ENCODE measurements at regions not wholly inside any gene's neighbourhood (a gene's known extent, or its start where the extent isn't known, plus 50 kb on each side); places are given as distances from the start of the nearest gene placed in this dataset.

DNA sequence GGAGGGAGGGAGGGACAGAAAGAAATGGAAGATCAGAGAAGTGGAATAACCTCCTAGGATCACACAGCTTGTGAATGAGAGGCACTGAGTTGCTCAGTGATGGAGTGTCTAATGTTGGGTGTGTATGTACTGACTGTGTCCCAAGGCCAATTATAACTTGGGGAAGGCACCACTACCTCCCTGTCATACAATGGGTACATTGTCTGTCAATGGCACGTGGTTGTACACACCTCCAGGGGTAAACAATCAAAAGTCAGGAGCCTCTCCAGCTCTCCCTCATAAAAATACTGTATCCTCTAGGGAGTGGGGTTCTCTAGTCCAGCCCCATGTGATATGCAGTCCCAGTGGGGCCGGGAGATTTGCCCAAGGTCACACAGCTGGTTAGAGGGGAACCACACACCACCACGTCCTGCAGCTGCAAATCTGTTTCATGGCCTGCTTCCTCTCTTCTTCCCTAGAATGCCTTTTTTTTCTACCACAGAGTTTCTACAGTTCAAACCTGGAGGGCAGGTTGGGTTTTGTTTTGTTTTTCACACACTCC lies 112.5 kb downstream of the SNX5 start:
- Histone ChIP-seq H3K36me3 (ENCODE audit: control insufficient read depth in 2 of 2, insufficient read depth in 2 of 2, low read length in 2 of 2) (no peaks in the 10 kb centered on the region), H3K27me3 (ENCODE audit: control insufficient read depth in 1 of 2, insufficient read depth in 2 of 2, low read length in 2 of 2) (no peaks in the 10 kb centered on the region), H3K4me1 (ENCODE audit: control insufficient read depth, insufficient read depth, low read length) (peaks cover 2% of the 10 kb centered on the region), H3K4me3 (ENCODE audit: low read length in 2 of 2) (no peak overlapping the region), H3K9ac (ENCODE audit: low read length in 2 of 2) (no peak overlapping the region), H3K27ac (ENCODE audit: low read length) (no peak overlapping the region), H3K9me3 (ENCODE audit: control insufficient read depth in 2 of 2, low read length in 2 of 2) (peaks cover 0 to 3% of the 10 kb centered on the region in 2 donors)

DNA sequence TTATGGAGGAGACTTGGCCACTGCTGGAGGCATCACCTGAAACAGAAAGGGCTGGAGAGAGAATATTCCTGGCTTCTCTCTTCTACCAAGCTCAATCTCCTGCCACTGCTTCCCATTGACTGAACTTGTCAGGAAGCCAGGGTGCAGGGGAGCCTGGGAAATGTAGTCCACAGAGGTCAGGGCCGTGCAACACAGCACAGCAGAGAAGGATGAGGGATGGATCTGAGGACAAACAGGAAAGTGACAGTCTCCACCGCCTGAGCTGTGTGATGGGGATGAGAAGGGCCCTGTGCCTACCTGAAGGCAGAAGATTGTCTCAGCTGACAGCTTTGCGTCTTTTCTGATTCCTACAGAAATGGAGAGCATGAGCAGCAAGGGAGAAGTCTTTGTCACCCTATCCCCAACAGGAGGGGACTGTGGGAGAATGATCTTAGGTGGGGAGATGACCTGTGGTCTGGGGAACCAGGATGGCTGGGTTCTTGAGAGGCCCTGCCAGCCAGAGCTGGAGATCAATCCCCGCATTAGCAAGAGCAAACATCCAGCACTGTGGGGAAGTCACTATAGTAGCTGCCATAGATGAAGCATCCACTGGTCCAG lies 114.2 kb downstream of the SNX5 start:
- H3K4me1 ChIP-seq (ENCODE audit: control insufficient read depth, insufficient read depth, low read length): peaks cover 2% of the 10 kb centered on the region

DNA sequence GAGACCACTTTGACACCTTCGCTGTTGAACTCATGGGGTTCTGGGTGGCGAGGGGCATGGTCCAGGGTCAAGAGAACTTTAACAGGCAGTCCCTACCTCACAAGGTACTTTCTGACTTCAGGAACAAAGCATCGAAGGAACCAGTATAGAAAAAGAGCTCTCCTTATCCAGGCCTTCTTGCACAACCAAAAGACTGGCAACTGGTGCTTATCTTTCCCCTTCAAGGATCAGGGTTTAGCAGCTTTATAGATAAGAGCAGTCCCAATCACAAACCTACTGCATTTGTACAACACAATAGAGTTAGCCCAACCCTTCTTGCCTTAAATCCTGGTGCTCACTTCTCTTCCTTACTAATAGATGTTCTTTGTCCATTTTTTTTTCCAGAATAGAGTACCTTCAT lies 116.3 kb downstream of the SNX5 start:
- no peak overlapping the region for H3K27ac ChIP-seq (ENCODE audit: low read length)
- no peak overlapping the region for H3K9ac ChIP-seq (ENCODE audit: low read length in 2 of 2)
- H3K4me1 ChIP-seq (ENCODE audit: control insufficient read depth, insufficient read depth, low read length): no peaks in the 10 kb centered on the region
- H3K27me3 ChIP-seq (ENCODE audit: control insufficient read depth in 1 of 2, insufficient read depth in 2 of 2, low read length in 2 of 2): no peaks in the 10 kb centered on the region
- H3K4me3 ChIP-seq (ENCODE audit: low read length in 2 of 2): no peak overlapping the region
- H3K9me3 ChIP-seq (ENCODE audit: control insufficient read depth in 2 of 2, low read length in 2 of 2): peaks cover 3 to 10% of the 10 kb centered on the region in 2 donors
- H3K36me3 ChIP-seq (ENCODE audit: control insufficient read depth in 2 of 2, insufficient read depth in 2 of 2, low read length in 2 of 2): no peaks in the 10 kb centered on the region

More for the DNA sequence above, 114.2 kb downstream of the SNX5 start:
- Histone ChIP-seq H3K9me3 (ENCODE audit: control insufficient read depth in 2 of 2, low read length in 2 of 2) (peaks cover 3 to 7% of the 10 kb centered on the region in 2 donors), H3K27ac (ENCODE audit: low read length) (no peak overlapping the region), H3K27me3 (ENCODE audit: control insufficient read depth in 1 of 2, insufficient read depth in 2 of 2, low read length in 2 of 2) (no peaks in the 10 kb centered on the region), H3K4me3 (ENCODE audit: low read length in 2 of 2) (no peak overlapping the region), H3K9ac (ENCODE audit: low read length in 2 of 2) (no peak overlapping the region), H3K36me3 (ENCODE audit: control insufficient read depth in 2 of 2, insufficient read depth in 2 of 2, low read length in 2 of 2) (no peaks in the 10 kb centered on the region)

DNA sequence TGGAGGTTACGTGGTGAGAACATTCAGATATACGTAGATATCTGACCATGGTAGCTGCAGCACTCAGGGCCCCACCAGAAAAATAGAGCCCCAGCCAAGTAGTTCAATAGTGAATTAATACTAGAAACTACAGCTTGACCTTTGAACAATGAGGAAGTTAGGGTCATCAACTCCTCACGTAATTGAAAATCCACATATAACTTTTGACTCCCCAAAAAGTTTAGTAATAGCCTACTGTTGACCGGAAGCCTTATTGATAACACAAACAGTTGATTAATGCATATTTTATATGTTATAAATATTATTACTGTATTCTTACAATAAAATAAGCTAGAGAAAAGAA lies 117.9 kb downstream of the SNX5 start:
- Histone ChIP-seq H3K9me3 (ENCODE audit: control insufficient read depth in 2 of 2, low read length in 2 of 2) (peaks cover 3 to 7% of the 10 kb centered on the region in 2 donors), H3K27me3 (ENCODE audit: control insufficient read depth in 1 of 2, insufficient read depth in 2 of 2, low read length in 2 of 2) (no peaks in the 10 kb centered on the region), H3K27ac (ENCODE audit: low read length) (no peak overlapping the region), H3K4me1 (ENCODE audit: control insufficient read depth, insufficient read depth, low read length) (peaks cover 3% of the 10 kb centered on the region), H3K9ac (ENCODE audit: low read length in 2 of 2) (no peak overlapping the region), H3K36me3 (ENCODE audit: control insufficient read depth in 2 of 2, insufficient read depth in 2 of 2, low read length in 2 of 2) (no peaks in the 10 kb centered on the region), H3K4me3 (ENCODE audit: low read length in 2 of 2) (no peak overlapping the region)

DNA sequence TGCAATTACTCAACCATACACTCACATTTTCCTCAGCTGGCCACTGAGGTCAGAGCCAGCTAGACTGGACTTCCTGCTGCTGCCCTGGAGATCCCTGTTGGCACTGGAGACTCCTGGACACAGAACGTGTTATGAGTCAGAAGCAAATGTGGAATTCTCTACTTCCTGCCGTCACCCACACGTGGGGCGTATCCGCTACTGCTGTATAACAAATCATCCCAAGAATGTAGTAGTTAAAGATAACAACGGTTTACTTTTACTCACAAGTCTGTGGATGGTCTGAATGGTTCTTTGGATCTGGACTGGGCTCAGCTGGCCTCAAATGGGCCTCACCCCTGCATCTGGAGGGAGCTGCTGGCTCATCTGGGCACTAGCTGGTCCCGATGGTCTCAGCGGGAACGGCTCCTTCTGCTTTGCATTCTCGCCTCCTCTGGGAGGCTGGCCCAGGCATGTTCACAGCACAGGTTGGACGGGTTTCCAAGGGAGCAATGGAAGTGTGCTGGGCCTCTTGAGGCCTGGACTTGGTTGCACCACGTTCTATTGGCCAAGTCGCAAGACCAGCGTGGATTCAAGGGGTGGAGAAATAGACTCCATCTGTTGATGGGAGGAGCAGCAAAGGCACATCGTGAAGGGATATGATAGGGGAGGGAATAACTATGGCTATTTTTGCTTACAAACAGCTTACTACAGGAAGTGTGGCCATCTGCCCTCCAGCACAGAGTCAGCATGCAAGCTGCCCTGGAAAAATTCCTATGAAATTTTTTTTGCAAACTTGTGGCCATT lies 118.5 kb downstream of the SNX5 start:
- Histone ChIP-seq H3K27me3 (ENCODE audit: control insufficient read depth in 1 of 2, insufficient read depth in 2 of 2, low read length in 2 of 2) (no peaks in the 10 kb centered on the region), H3K36me3 (ENCODE audit: control insufficient read depth in 2 of 2, insufficient read depth in 2 of 2, low read length in 2 of 2) (no peaks in the 10 kb centered on the region), H3K27ac (ENCODE audit: low read length) (no peak overlapping the region), H3K9ac (ENCODE audit: low read length in 2 of 2) (no peak overlapping the region), H3K4me1 (ENCODE audit: control insufficient read depth, insufficient read depth, low read length) (peaks cover 3% of the 10 kb centered on the region), H3K9me3 (ENCODE audit: control insufficient read depth in 2 of 2, low read length in 2 of 2) (peaks cover 3 to 7% of the 10 kb centered on the region in 2 donors), H3K4me3 (ENCODE audit: low read length in 2 of 2) (no peak overlapping the region)

DNA sequence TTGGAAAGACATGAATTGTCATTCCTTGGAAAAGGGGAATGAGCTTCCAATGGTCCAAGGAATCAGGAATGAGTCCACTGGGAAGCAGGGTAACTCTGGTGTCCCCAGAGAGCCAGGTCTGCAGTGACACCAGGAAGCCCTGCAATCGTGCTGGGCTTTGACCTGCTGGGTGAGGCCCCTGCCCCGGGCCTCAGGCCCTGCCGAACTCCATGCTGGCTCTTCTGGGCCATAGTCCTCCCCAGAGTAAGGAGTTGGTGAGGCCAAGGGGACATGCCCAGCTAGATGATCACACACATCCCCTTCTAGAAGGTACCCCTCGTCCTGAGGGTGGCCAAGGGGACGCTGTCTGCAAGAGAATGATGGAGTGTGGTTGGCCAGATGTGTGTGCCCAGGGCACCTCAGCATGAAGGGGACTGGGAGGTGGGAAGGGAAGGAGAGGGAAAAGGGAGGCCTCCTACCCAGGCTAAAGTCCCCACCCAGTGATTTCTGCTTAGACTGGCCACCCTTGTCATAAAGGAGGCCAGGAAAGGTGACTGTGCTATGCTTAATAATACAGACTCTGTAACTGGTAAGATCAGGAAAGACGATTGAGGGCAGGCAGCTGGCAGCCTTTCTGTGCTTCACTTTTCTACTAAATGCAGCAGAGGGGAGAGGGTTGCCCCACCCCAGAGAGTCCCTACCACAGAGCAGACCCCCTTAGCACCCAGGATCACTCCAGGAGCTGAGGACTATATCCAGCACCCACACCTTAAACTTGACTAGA lies 119.3 kb downstream of the SNX5 start:
- no peak overlapping the region for H3K9ac ChIP-seq (ENCODE audit: low read length in 2 of 2)
- H3K27ac ChIP-seq (ENCODE audit: low read length): no peak overlapping the region
- no peaks in the 10 kb centered on the region for H3K36me3 ChIP-seq (ENCODE audit: control insufficient read depth in 2 of 2, insufficient read depth in 2 of 2, low read length in 2 of 2)
- no peak overlapping the region for H3K4me3 ChIP-seq (ENCODE audit: low read length in 2 of 2)
- H3K9me3 ChIP-seq (ENCODE audit: control insufficient read depth in 2 of 2, low read length in 2 of 2): peaks cover 3 to 7% of the 10 kb centered on the region in 2 donors
- peaks cover 3% of the 10 kb centered on the region for H3K4me1 ChIP-seq (ENCODE audit: control insufficient read depth, insufficient read depth, low read length)
- no peaks in the 10 kb centered on the region for H3K27me3 ChIP-seq (ENCODE audit: control insufficient read depth in 1 of 2, insufficient read depth in 2 of 2, low read length in 2 of 2)

DNA sequence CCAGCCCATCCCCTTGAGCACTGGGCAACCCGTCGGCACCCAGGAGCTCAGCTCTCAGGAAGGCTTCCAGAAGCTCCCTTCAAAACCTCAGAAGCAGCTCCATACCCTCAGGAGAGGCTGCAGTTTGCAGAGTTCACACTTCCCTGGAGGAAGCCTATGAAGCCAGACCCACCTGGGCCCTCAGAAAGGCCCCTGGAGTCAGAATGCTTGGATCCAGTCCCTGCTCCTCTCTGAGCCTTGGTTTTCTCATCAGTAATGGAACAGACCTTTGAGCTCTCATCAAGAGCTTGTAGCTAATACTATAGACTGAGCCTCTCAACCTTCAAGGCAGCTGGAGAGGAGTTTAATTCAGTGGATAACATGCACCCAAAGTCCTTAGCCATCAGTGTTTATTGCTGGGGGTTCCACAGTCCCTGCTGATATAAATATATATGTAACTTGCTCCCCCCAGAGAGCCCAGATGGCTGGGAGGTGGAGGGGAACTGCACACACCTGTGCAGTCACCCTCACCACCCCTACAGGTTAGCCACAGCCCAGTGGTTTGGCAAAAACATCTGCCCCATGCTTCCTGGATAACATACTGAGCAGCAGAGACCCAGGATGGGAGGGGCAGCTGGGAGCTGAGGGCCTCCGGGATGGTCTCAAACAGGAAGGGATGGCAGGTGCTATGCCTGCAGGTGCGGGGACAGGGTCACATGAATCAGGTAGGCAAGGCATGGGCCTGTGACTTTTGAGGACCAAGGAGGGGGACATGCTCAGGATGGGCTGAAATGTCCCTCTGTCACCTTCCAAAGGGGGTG lies 120.1 kb downstream of the SNX5 start:
- Histone ChIP-seq H3K27ac (ENCODE audit: low read length) (no peak overlapping the region), H3K36me3 (ENCODE audit: control insufficient read depth in 2 of 2, insufficient read depth in 2 of 2, low read length in 2 of 2) (no peaks in the 10 kb centered on the region), H3K4me3 (ENCODE audit: low read length in 2 of 2) (no peak overlapping the region), H3K4me1 (ENCODE audit: control insufficient read depth, insufficient read depth, low read length) (peaks cover 8% of the 10 kb centered on the region), H3K9me3 (ENCODE audit: control insufficient read depth in 2 of 2, low read length in 2 of 2) (peaks cover 3 to 7% of the 10 kb centered on the region in 2 donors), H3K27me3 (ENCODE audit: control insufficient read depth in 1 of 2, insufficient read depth in 2 of 2, low read length in 2 of 2) (no peaks in the 10 kb centered on the region), H3K9ac (ENCODE audit: low read length in 2 of 2) (no peak overlapping the region)

DNA sequence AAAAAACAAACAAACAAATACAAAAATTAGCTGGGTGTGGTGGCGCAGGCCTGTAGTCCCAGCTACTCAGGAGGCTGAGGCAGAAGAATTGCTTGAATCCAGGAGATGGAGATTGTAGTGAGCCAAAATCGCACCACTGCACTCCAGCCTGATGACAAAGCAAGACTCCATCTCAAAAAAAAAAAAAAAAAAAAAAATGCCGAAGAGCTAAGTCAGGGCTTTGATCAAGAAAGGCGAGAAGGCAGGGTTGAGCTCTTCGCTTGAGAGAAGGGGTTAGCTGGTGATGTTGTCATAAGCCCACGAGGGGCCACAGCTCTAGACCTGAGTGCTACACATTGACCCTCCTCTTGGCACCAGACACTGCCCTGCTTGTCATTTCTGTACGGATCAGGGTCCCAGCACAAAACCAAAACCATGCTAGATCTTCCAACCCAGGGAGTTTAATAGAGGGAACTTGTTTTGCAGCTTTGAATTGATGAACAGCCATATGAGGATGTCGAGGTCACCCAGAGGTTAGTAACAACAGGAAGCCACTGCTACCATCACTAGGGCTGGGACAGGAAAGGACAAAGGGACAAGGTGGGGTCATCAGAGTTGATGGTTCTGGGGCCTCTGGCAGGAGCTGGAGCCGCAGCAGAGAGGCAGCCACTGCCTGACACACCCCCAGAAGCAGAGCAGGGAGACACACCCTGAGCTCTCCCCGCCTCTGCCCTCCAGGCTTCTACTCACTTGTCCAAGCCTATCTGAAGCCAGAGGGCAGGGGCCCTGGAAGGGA lies 122.7 kb downstream of the SNX5 start:
- Histone ChIP-seq H3K4me3 (ENCODE audit: low read length in 2 of 2) (no peak overlapping the region), H3K36me3 (ENCODE audit: control insufficient read depth in 2 of 2, insufficient read depth in 2 of 2, low read length in 2 of 2) (no peaks in the 10 kb centered on the region), H3K4me1 (ENCODE audit: control insufficient read depth, insufficient read depth, low read length) (peaks cover 22% of the 10 kb centered on the region), H3K27me3 (ENCODE audit: control insufficient read depth in 1 of 2, insufficient read depth in 2 of 2, low read length in 2 of 2) (no peaks in the 10 kb centered on the region), H3K9ac (ENCODE audit: low read length in 2 of 2) (no peak overlapping the region), H3K27ac (ENCODE audit: low read length) (no peak overlapping the region), H3K9me3 (ENCODE audit: control insufficient read depth in 2 of 2, low read length in 2 of 2) (peaks cover 3 to 7% of the 10 kb centered on the region in 2 donors)

DNA sequence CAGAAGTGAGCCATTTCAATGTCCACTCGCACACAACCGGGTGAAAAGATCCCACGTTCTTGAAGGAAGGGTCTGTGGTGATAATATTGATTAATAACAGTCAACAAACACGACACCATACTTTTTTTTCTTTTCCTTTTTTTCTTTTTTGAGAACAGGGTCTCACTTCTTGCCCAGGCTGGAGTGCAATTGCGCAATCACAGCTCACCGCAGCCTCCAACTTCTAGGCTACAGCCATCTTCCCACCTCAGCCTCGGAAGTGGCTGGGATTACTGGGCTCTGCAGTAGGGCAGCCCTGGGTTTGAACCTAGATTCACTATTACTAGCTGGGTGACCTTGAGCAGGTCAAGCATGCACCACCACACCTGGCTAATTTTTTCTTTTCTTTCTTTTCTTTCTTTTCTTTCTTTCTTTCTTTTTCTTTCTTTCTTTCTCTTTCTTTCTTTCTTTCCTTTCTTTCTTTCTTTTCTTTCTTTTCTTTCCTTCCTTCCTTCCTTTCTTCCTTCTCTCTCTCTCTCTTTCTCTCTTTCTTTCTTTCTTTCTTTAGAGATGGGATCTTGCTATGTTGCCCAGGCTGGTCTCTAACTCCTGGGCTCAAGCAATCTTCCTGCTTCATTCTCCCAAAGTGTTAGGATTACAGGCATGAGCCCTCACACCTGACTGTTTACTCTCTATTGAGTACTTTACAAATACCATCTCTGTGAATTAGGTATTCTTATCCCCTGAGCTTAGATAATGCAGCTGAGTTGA lies 123.9 kb downstream of the SNX5 start:
- H3K36me3 ChIP-seq (ENCODE audit: control insufficient read depth in 2 of 2, insufficient read depth in 2 of 2, low read length in 2 of 2): no peaks in the 10 kb centered on the region
- no peak overlapping the region for H3K4me3 ChIP-seq (ENCODE audit: low read length in 2 of 2)
- peaks cover 3 to 10% of the 10 kb centered on the region in 2 donors for H3K9me3 ChIP-seq (ENCODE audit: control insufficient read depth in 2 of 2, low read length in 2 of 2)
- no peak overlapping the region for H3K9ac ChIP-seq (ENCODE audit: low read length in 2 of 2)
- H3K27ac ChIP-seq (ENCODE audit: low read length): no peak overlapping the region
- H3K27me3 ChIP-seq (ENCODE audit: control insufficient read depth in 1 of 2, insufficient read depth in 2 of 2, low read length in 2 of 2): no peaks in the 10 kb centered on the region
- H3K4me1 ChIP-seq (ENCODE audit: control insufficient read depth, insufficient read depth, low read length): peaks cover 22% of the 10 kb centered on the region
